Inferior parietal cortex (tissue), 1 donor: ENCODE measurements at regions not wholly inside any gene's neighbourhood (a gene's known extent, or its start where the extent isn't known, plus 50 kb on each side); places are given as distances from the start of the nearest gene placed in this dataset.

Experiments used
- DNase-seq: peaks from one replicate; pipeline ENCODE4 v3.0.0-alpha.2; 2016; ENCODE audit errors: extremely low spot score

- no peak for DNase-seq
Observed at GRCh38 chr18:28718696-28719095, 541.8 kb upstream of the CDH2 start.

- no peak for DNase-seq
Observed at GRCh38 chr18:28716338-28716737, 539.4 kb upstream of the CDH2 start.

- no peak for DNase-seq
Observed at GRCh38 chr18:28715206-28715605, 538.3 kb upstream of the CDH2 start.

GRCh38 chr18:28714498-28714897 lies 537.6 kb upstream of the CDH2 start:
- no peak for DNase-seq

GRCh38 chr18:28712796-28713425 lies 536.0 kb upstream of the CDH2 start:
- no peak for DNase-seq

- no peak for DNase-seq
Observed at GRCh38 chr18:28712172-28712571, 535.2 kb upstream of the CDH2 start.

GRCh38 chr18:28711096-28711495 lies 534.2 kb upstream of the CDH2 start:
- DNase-seq, result no peak

- DNase-seq, result no peak
Observed at GRCh38 chr18:28707006-28707405, 530.1 kb upstream of the CDH2 start.

GRCh38 chr18:28706397-28706796 lies 529.5 kb upstream of the CDH2 start:
- DNase-seq, result no peak

GRCh38 chr18:28705482-28705881 lies 528.6 kb upstream of the CDH2 start:
- no peak for DNase-seq

GRCh38 chr18:28692337-28692736 lies 515.4 kb upstream of the CDH2 start:
- DNase-seq, result no peak

- no peak for DNase-seq
Observed at GRCh38 chr18:28691496-28691840, 514.5 kb upstream of the CDH2 start.

- DNase-seq, result no peak
Observed at GRCh38 chr18:28690836-28691495, 514.0 kb upstream of the CDH2 start.

GRCh38 chr18:28690100-28690499 lies 513.2 kb upstream of the CDH2 start:
- DNase-seq, result no peak

GRCh38 chr18:28689588-28689987 lies 512.7 kb upstream of the CDH2 start:
- DNase-seq, result no peak

- no peak for DNase-seq
Observed at GRCh38 chr18:28684746-28685355, 507.9 kb upstream of the CDH2 start.

- DNase-seq, result no peak
Observed at GRCh38 chr18:28682912-28683311, 506.0 kb upstream of the CDH2 start.

GRCh38 chr18:28669165-28669564 lies 492.2 kb upstream of the CDH2 start:
- no peak for DNase-seq

GRCh38 chr18:28666216-28666615 lies 489.3 kb upstream of the CDH2 start:
- no peak for DNase-seq

- no peak for DNase-seq
Observed at GRCh38 chr18:28657961-28658360, 481.0 kb upstream of the CDH2 start.

- no peak for DNase-seq
Observed at GRCh38 chr18:28652654-28653053, 475.7 kb upstream of the CDH2 start.

- DNase-seq, result no peak
Observed at GRCh38 chr18:28651298-28651697, 474.4 kb upstream of the CDH2 start.

- no peak for DNase-seq
Observed at GRCh38 chr18:28650860-28651259, 473.9 kb upstream of the CDH2 start.
